ENCODE measurements at regions not wholly inside any gene's neighbourhood (a gene's known extent, or its start where the extent isn't known, plus 50 kb on each side); places are given as distances from the start of the nearest gene placed in this dataset.

GRCh38 chr14:49508124-49508523 is 78.1 kb downstream of the RPS29 start:
- ATAC-seq (no peak), DNase-seq (no peak), FAIRE-seq (no peak)
- Histone ChIP-seq H3K4me1 (no peaks in the 10 kb centered on the region), H3K4me3 (no peak overlapping the region), H3K27ac (no peak overlapping the region), H3K36me3 (no peaks in the 10 kb centered on the region), H3K27me3 (no peaks in the 10 kb centered on the region), H3K9me3 (no peaks in the 10 kb centered on the region)
- intact Hi-C loops (cut with DNase I), result no loop called here
- TF ChIP-seq CTCF (IDR thresholded peaks at IDR 0.05), result no peak

- WGBS, 2 donors, result 54 to 61% methylated on average over 2 of the region's 2 CpGs
These were observed 79.5 kb downstream of the RPS29 start for GRCh38 chr14:49506650-49507049.

GRCh38 chr14:49505041-49505766 is 81.0 kb downstream of the RPS29 start:
- no peaks in the 10 kb centered on the region for H3K4me1 ChIP-seq
- no peaks in the 10 kb centered on the region for H3K27me3 ChIP-seq
- H3K9me3 ChIP-seq, result no peaks in the 10 kb centered on the region
- no peaks in the 10 kb centered on the region for H3K36me3 ChIP-seq
- intact Hi-C loops (cut with DNase I), result no loop called here
- 51 to 53% methylated on average over 5 of the region's 5 CpGs for WGBS, 2 donors
- no peak for TF ChIP-seq CTCF (IDR thresholded peaks at IDR 0.05)
- DNase-seq (no peak), FAIRE-seq (no peak), ATAC-seq (peak in 1 of 4 donors; percentile 49)
- no peak overlapping the region for H3K27ac ChIP-seq
- H3K4me3 ChIP-seq, result no peak overlapping the region

More at GRCh38 chr14:49506650-49507049, 79.5 kb downstream of the RPS29 start:
- Histone ChIP-seq H3K36me3 (no peaks in the 10 kb centered on the region), H3K27ac (no peak overlapping the region), H3K4me3 (no peak overlapping the region), H3K9me3 (no peaks in the 10 kb centered on the region), H3K27me3 (no peaks in the 10 kb centered on the region), H3K4me1 (no peaks in the 10 kb centered on the region)
- no peak for FAIRE-seq
- no peak for TF ChIP-seq CTCF (IDR thresholded peaks at IDR 0.05)
- DNase-seq, result no peak
- intact Hi-C loops (cut with DNase I), result no loop called here
- no peak for ATAC-seq

GRCh38 chr14:49497725-49498348 is 88.3 kb downstream of the RPS29 start:
- Histone ChIP-seq H3K4me3 (no peak overlapping the region), H3K4me1 (no peaks in the 10 kb centered on the region), H3K27ac (no peak overlapping the region), H3K27me3 (no peaks in the 10 kb centered on the region), H3K9me3 (no peaks in the 10 kb centered on the region), H3K36me3 (no peaks in the 10 kb centered on the region)
- TF ChIP-seq CTCF (IDR thresholded peaks at IDR 0.05), result peak; percentile 68 to 86 (median 76)
- 17% methylated on average over 7 of the region's 7 CpGs for WGBS, 2 donors
- ATAC-seq (peak; percentile 58 to 93 (median 88)), FAIRE-seq (peak; percentile 68), DNase-seq (peak in 1 of 6 donors; percentile 12)
- intact Hi-C loops (cut with DNase I), result no loop called here

GRCh38 chr14:49497267-49497666 is 88.9 kb downstream of the RPS29 start:
- H3K27ac ChIP-seq, result no peak overlapping the region
- no peak overlapping the region for H3K4me3 ChIP-seq
- FAIRE-seq (no peak), ATAC-seq (no peak), DNase-seq (no peak)
- no peaks in the 10 kb centered on the region for H3K4me1 ChIP-seq
- H3K9me3 ChIP-seq, result no peaks in the 10 kb centered on the region
- 54 to 74% methylated on average over 7 of the region's 7 CpGs for WGBS, 2 donors
- intact Hi-C loops (cut with DNase I), result no loop called here
- no peaks in the 10 kb centered on the region for H3K27me3 ChIP-seq
- H3K36me3 ChIP-seq, result no peaks in the 10 kb centered on the region
- no peak for TF ChIP-seq CTCF (IDR thresholded peaks at IDR 0.05)

All from pancreas (tissue), 10 donors.